ENCODE measurements at regions not wholly inside any gene's neighbourhood (a gene's known extent, or its start where the extent isn't known, plus 50 kb on each side); places are given as distances from the start of the nearest gene placed in this dataset.

DNA sequence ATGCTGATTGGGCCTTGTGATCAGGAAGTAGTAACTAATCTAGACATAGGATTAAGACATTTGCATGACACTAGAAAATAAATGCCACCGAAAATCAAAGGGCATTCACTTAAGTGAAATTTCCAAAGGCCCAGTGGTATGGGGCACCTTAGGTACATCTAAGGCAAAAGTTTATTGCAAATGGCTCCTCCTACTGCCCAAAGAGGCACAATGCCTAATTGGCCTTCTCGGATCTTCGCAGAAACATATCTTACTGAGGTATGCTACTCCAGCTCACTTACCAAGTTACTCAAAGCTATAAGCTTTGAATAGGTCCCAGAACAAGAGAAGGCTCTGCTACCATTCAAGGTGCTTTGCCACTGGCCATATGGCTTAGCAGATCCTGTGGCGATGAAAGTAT lies 174.8 kb upstream of the CXCL13 start:
- DNase-seq (ENCODE audit: low read depth in 1 of 2, low spot score in 1 of 2) = no peak
- Histone ChIP-seq H3K27me3 (ENCODE audit: insufficient read depth, poor library complexity, severe bottlenecking) (peaks cover 2% of the 10 kb centered on the region), H3K27ac (replicated peaks) (no peak overlapping the region), H3K4me3 (replicated peaks; ENCODE audit: insufficient read depth, low read length) (no peak overlapping the region)
- TF ChIP-seq POLR2AphosphoS5 (IDR thresholded peaks at IDR 0.05; ENCODE audit: low read depth) (no peak), GABPA (IDR thresholded peaks at IDR 0.05; ENCODE audit: low read depth) (no peak), CTCF (IDR thresholded peaks at IDR 0.05; ENCODE audit: insufficient read depth, low read length) (no peak), SPI1 (IDR thresholded peaks at IDR 0.05; ENCODE audit: borderline replicate concordance, low read depth) (no peak)
- TF ChIP-seq, protein P1, sequence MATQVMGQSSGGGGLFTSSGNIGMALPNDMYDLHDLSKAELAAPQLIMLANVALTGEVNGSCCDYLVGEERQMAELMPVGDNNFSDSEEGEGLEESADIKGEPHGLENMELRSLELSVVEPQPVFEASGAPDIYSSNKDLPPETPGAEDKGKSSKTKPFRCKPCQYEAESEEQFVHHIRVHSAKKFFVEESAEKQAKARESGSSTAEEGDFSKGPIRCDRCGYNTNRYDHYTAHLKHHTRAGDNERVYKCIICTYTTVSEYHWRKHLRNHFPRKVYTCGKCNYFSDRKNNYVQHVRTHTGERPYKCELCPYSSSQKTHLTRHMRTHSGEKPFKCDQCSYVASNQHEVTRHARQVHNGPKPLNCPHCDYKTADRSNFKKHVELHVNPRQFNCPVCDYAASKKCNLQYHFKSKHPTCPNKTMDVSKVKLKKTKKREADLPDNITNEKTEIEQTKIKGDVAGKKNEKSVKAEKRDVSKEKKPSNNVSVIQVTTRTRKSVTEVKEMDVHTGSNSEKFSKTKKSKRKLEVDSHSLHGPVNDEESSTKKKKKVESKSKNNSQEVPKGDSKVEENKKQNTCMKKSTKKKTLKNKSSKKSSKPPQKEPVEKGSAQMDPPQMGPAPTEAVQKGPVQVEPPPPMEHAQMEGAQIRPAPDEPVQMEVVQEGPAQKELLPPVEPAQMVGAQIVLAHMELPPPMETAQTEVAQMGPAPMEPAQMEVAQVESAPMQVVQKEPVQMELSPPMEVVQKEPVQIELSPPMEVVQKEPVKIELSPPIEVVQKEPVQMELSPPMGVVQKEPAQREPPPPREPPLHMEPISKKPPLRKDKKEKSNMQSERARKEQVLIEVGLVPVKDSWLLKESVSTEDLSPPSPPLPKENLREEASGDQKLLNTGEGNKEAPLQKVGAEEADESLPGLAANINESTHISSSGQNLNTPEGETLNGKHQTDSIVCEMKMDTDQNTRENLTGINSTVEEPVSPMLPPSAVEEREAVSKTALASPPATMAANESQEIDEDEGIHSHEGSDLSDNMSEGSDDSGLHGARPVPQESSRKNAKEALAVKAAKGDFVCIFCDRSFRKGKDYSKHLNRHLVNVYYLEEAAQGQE (IDR thresholded peaks at IDR 0.05; ENCODE audit: insufficient replicate concordance, low read depth) = no peak

GRCh38 chr4:77431546-77431945 lies 174.1 kb upstream of the CXCL13 start:
- H3K27me3 ChIP-seq (ENCODE audit: insufficient read depth, poor library complexity, severe bottlenecking) = peaks cover 2% of the 10 kb centered on the region
- DNase-seq (ENCODE audit: low read depth in 1 of 2, low spot score in 1 of 2) = no peak
- no peak overlapping the region for H3K27ac ChIP-seq (replicated peaks)
- H3K4me3 ChIP-seq (replicated peaks; ENCODE audit: insufficient read depth, low read length) = no peak overlapping the region
- no peak for TF ChIP-seq POLR2AphosphoS5 (IDR thresholded peaks at IDR 0.05; ENCODE audit: low read depth)

DNA sequence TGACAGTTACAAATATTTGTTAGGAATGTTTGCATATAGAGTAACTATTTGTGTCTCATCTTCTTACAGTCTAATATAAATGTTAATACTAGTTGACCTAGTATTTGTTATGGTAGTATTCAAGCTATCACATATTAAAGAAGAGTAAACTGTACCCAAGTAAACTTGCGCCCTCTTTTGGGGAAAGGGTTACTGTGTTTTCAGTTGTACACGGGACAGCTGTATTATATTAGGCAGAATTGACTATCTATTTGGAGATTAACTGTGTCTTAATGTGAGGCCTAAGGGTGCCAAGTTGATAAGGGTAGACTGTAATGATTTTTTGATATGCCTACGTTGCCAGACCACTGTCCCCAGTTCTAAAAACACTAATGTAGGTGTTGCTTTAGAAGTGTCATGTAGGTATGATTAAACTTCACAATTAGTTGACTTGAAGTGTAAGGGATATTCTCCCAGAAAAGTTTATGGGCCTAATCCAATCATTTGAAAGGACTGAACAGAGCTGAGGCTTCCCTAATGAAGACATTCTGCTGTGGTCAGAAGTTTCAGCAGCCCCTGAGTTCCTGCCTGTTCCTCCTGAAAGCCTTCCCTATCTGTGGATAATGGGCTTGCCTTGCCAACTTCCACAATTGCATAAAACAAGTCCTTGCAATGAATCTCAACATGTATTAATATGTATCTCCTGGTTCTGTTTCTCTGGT lies 172.8 kb upstream of the CXCL13 start:
- Histone ChIP-seq H3K4me3 (replicated peaks; ENCODE audit: insufficient read depth, low read length) (no peak overlapping the region), H3K27ac (replicated peaks) (no peak overlapping the region), H3K27me3 (ENCODE audit: insufficient read depth, poor library complexity, severe bottlenecking) (peaks cover 2% of the 10 kb centered on the region)
- peak in 1 of 2 experiments; percentile 1 for DNase-seq (ENCODE audit: low read depth in 1 of 2, low spot score in 1 of 2)
- no peak for TF ChIP-seq POLR2AphosphoS5 (IDR thresholded peaks at IDR 0.05; ENCODE audit: low read depth)
- no peak for TF ChIP-seq GABPA (IDR thresholded peaks at IDR 0.05; ENCODE audit: low read depth)
- TF ChIP-seq CTCF (IDR thresholded peaks at IDR 0.05; ENCODE audit: insufficient read depth, low read length) = no peak
- no peak for TF ChIP-seq SPI1 (IDR thresholded peaks at IDR 0.05; ENCODE audit: borderline replicate concordance, low read depth)
- TF ChIP-seq, protein P1 (IDR thresholded peaks at IDR 0.05; ENCODE audit: insufficient replicate concordance, low read depth) = no peak

DNA sequence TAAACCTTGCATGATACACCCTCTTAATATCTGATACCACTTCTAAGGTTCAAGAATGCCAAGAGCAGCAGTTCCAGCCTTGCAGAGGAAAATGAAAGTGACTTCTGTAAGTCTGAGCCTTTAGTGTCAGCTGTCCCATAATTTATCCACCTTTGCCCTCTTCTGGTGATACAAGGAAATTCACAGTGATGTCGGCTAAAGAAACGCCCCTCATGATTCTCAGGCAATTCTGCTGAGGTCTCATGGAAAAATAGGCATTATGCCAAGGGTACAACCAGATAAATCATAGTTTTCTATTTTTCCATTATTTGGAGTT lies 172.2 kb upstream of the CXCL13 start:
- Histone ChIP-seq H3K4me3 (replicated peaks; ENCODE audit: insufficient read depth, low read length) (no peak overlapping the region), H3K27ac (replicated peaks) (no peak overlapping the region), H3K27me3 (ENCODE audit: insufficient read depth, poor library complexity, severe bottlenecking) (peaks cover 2% of the 10 kb centered on the region)
- TF ChIP-seq, protein P1 (IDR thresholded peaks at IDR 0.05; ENCODE audit: insufficient replicate concordance, low read depth) = no peak
- peak; percentile 31 for TF ChIP-seq CTCF (IDR thresholded peaks at IDR 0.05; ENCODE audit: insufficient read depth, low read length)
- DNase-seq (ENCODE audit: low read depth in 1 of 2, low spot score in 1 of 2) = peak; percentile 5 to 36
